H9 (cell line): ENCODE measurements at regions not wholly inside any gene's neighbourhood (a gene's known extent, or its start where the extent isn't known, plus 50 kb on each side); places are given as distances from the start of the nearest gene placed in this dataset.

Experiments used
- DNase-seq: peaks from one replicate; pipeline ENCODE4 v3.0.0-alpha.2; 2017
- H2AFZ ChIP-seq: one replicate; pipeline ENCODE4 v1.6.1; 2013; ENCODE audit warnings: mild to moderate bottlenecking, low read length, control low read depth, moderate library complexity
- H2AK5ac ChIP-seq: 2 replicates; pipeline ENCODE4 v1.6.1; 2013; ENCODE audit warnings: low read length, control low read depth, mixed read lengths; ENCODE audit not compliant: insufficient read length
- H2BK120ac ChIP-seq: one replicate; pipeline ENCODE4 v1.6.1; 2013; ENCODE audit warnings: low read depth, mild to moderate bottlenecking, low read length, control low read depth, inconsistent platforms; ENCODE audit not compliant: poor library complexity, severe bottlenecking
- H2BK12ac ChIP-seq: 2 replicates; pipeline ENCODE4 v1.6.1; 2013; ENCODE audit warnings: low read length, control low read depth, mixed read lengths, low read depth; ENCODE audit not compliant: insufficient read length
- H2BK15ac ChIP-seq: 2 replicates; pipeline ENCODE4 v1.6.1; 2013; ENCODE audit warnings: low read depth, low read length, control low read depth
- H2BK20ac ChIP-seq: one replicate; pipeline ENCODE4 v1.6.1; 2013; ENCODE audit warnings: low read depth, mild to moderate bottlenecking, low read length, control low read depth, inconsistent platforms; ENCODE audit not compliant: poor library complexity, severe bottlenecking
- H2BK5ac ChIP-seq: 2 replicates; pipeline ENCODE4 v1.6.1; 2013; ENCODE audit warnings: low read length, control low read depth, mixed read lengths; ENCODE audit not compliant: insufficient read length
- H3K14ac ChIP-seq: 2 replicates; pipeline ENCODE4 v1.6.1; 2013; ENCODE audit warnings: low read length, control low read depth; ENCODE audit not compliant: insufficient read depth
- H3K18ac ChIP-seq: 2 replicates; pipeline ENCODE4 v1.6.1; 2013; ENCODE audit warnings: low read depth, mild to moderate bottlenecking, mixed read lengths, low read length, control low read depth; ENCODE audit not compliant: insufficient read length
- H3K23ac ChIP-seq: 2 replicates; pipeline ENCODE4 v1.6.1; 2013; ENCODE audit warnings: low read length, control low read depth, mixed read lengths, low read depth; ENCODE audit not compliant: insufficient read length
- H3K23me2 ChIP-seq: 2 replicates; pipeline ENCODE4 v1.6.1; 2013; ENCODE audit warnings: low read depth, mild to moderate bottlenecking, mixed read lengths, low read length, control low read depth; ENCODE audit not compliant: insufficient read length, poor library complexity, severe bottlenecking
- H3K27ac ChIP-seq: 2 replicates; pipeline ENCODE4 v1.5.1; 2013; ENCODE audit warnings: low read length, control low read depth, mixed read lengths, low read depth; ENCODE audit not compliant: insufficient read length
- H3K27me3 ChIP-seq: 2 replicates; pipeline ENCODE4 v1.6.1; 2013; ENCODE audit warnings: low read length, control low read depth, inconsistent platforms; ENCODE audit not compliant: insufficient read depth
- H3K4ac ChIP-seq: 2 replicates; pipeline ENCODE4 v1.6.1; 2013; ENCODE audit warnings: low read depth, mild to moderate bottlenecking, control low read depth, inconsistent platforms, low read length, moderate library complexity
- H3K4me1 ChIP-seq: 2 replicates; pipeline ENCODE4 v1.6.1; 2013; ENCODE audit warnings: low read length, control low read depth, inconsistent platforms; ENCODE audit not compliant: insufficient read depth
- H3K4me2 ChIP-seq: 2 replicates; pipeline ENCODE4 v1.6.1; 2013; ENCODE audit warnings: low read length, control low read depth, mixed read lengths; ENCODE audit not compliant: insufficient read length, insufficient read depth
- H3K56ac ChIP-seq: 2 replicates; pipeline ENCODE4 v1.6.1; 2013; ENCODE audit warnings: low read depth, mild to moderate bottlenecking, mixed read lengths, low read length, control low read depth; ENCODE audit not compliant: insufficient read length
- H3K79me1 ChIP-seq: 2 replicates; pipeline ENCODE4 v1.6.1; 2013; ENCODE audit warnings: low read depth, mild to moderate bottlenecking, moderate library complexity, low read length, control low read depth, inconsistent platforms; ENCODE audit not compliant: insufficient read depth, poor library complexity, severe bottlenecking
- H3K79me2 ChIP-seq: 2 replicates; pipeline ENCODE4 v1.6.1; 2013; ENCODE audit warnings: low read length, control low read depth, inconsistent platforms; ENCODE audit not compliant: insufficient read depth
- H3K9ac ChIP-seq: 2 replicates; pipeline ENCODE4 v1.6.1; 2013; ENCODE audit warnings: low read length, control low read depth, mixed read lengths; ENCODE audit not compliant: insufficient read length; ENCODE audit errors: extremely low read depth
- H3K9me3 ChIP-seq: one replicate; pipeline ENCODE4 v1.6.1; 2013; ENCODE audit warnings: low read depth, low read length, inconsistent platforms; ENCODE audit not compliant: control insufficient read depth
- H3T11ph ChIP-seq: one replicate; pipeline ENCODE4 v1.6.1; 2013; ENCODE audit warnings: mild to moderate bottlenecking, low read length, control low read depth, inconsistent platforms
- H4K20me1 ChIP-seq: one replicate; pipeline ENCODE4 v1.6.1; 2013; ENCODE audit not compliant: control insufficient read depth, insufficient read length, insufficient read depth
- H4K5ac ChIP-seq: 2 replicates; pipeline ENCODE4 v1.6.1; 2013; ENCODE audit warnings: low read depth, mild to moderate bottlenecking, mixed read lengths, low read length, control low read depth; ENCODE audit not compliant: insufficient read length
- H4K8ac ChIP-seq: replicated peaks from 2 replicates; pipeline ENCODE4 v1.6.1; 2013; ENCODE audit warnings: low read length, control low read depth, mixed read lengths, low read depth; ENCODE audit not compliant: insufficient read length
- H4K91ac ChIP-seq: 2 replicates; pipeline ENCODE4 v1.6.1; 2013; ENCODE audit warnings: low read depth, mild to moderate bottlenecking, moderate library complexity, mixed read lengths, low read length, control low read depth; ENCODE audit not compliant: insufficient read length
- H3K27ac Mint-ChIP-seq, 3 experiments: 2 replicates in 2 of 3; 3 replicates in 1 of 3; pipeline ENCODE4 v1.8.0; 2020 to 2021; ENCODE audit warnings: mixed read lengths in 3 of 3, mild to moderate bottlenecking in 1 of 3, moderate library complexity in 1 of 3
- H3K27me3 Mint-ChIP-seq: 2 replicates; pipeline ENCODE4 v1.8.0; 2021; ENCODE audit warnings: low read depth, mild to moderate bottlenecking, moderate library complexity, mixed read lengths
- H3K36me3 Mint-ChIP-seq, 3 experiments: 2 replicates in 2 of 3; 3 replicates in 1 of 3; pipeline ENCODE4 v1.8.0; 2020 to 2021; ENCODE audit warnings: low read depth in 3 of 3, mixed read lengths in 3 of 3; ENCODE audit not compliant: insufficient read depth in 1 of 3
- H3K4me1 Mint-ChIP-seq, 2 experiments: 2 replicates each; pipeline ENCODE4 v1.8.0; 2020; ENCODE audit warnings: mixed read lengths in 2 of 2
- H3K4me3 Mint-ChIP-seq, 2 experiments: 2 replicates in 1 of 2; 3 replicates in 1 of 2; pipeline ENCODE4 v1.8.0; 2020 to 2021; ENCODE audit warnings: mild to moderate bottlenecking in 2 of 2, mixed read lengths in 2 of 2, moderate library complexity in 1 of 2
- H3K9me3 Mint-ChIP-seq, 2 experiments: 2 replicates in 1 of 2; 3 replicates in 1 of 2; pipeline ENCODE4 v1.8.0; 2020; ENCODE audit warnings: mild to moderate bottlenecking in 2 of 2, mixed read lengths in 2 of 2, moderate library complexity in 1 of 2
- CTCF ChIP-seq: fragments of 200-600 bp; sonication (generic); conservative IDR thresholded peaks from 3 replicates; pipeline ENCODE4 v1.8.0; 2021; ENCODE audit warnings: antibody characterized with exemption, mild to moderate bottlenecking
- WGBS: extraction: QIAGEN DNeasy Blood & Tissue Kit; methylation state at CpG from one replicate; pipeline ENCODE4 v1.1.7; 2013; ENCODE audit warnings: missing lambda C conversion rate, low lambda C conversion rate, mixed read lengths; ENCODE audit not compliant: insufficient read length; ENCODE audit errors: extremely low coverage; 5-methylcytosine and 5-hydroxymethylcytosine counted together

GRCh38 chr5:92163906-92164305, 780.8 kb upstream of the ARRDC3 start:
- Histone ChIP-seq H4K5ac (no peak overlapping the region), H2BK20ac (no peak overlapping the region), H2AK5ac (no peak overlapping the region), H3K4ac (no peak overlapping the region), H3K14ac (no peak overlapping the region), H3K4me1 (no peaks in the 10 kb centered on the region), H3K23me2 (no peaks in the 10 kb centered on the region), H3T11ph (no peak overlapping the region), H4K20me1 (no peaks in the 10 kb centered on the region), H2AFZ (no peak overlapping the region), H3K56ac (no peak overlapping the region), H2BK5ac (no peak overlapping the region), H2BK15ac (no peak overlapping the region), H3K9me3 (no peaks in the 10 kb centered on the region), H3K4me2 (no peak overlapping the region), H2BK120ac (no peak overlapping the region), H3K79me2 (no peaks in the 10 kb centered on the region), H3K27ac (no peak overlapping the region), H3K23ac (no peak overlapping the region), H3K79me1 (no peaks in the 10 kb centered on the region), H3K18ac (no peak overlapping the region), H3K9ac (no peak overlapping the region), H4K91ac (no peak overlapping the region), H2BK12ac (no peak overlapping the region), H4K8ac (no peak overlapping the region), H3K27me3 (no peaks in the 10 kb centered on the region)
- TF ChIP-seq CTCF = no peak
- WGBS = no CpG with 5 or more reads among the region's 2 CpGs
- Mint-ChIP-seq H3K4me3 (no peak overlapping the region), H3K27ac (no peak overlapping the region), H3K4me1 (peaks cover 2 to 4% of the 10 kb centered on the region in 2 experiments; a peak in 2 of 4 replicates), H3K36me3 (peaks cover 0 to 2% (median 0%) of the 10 kb centered on the region in 3 experiments; a peak in 2 of 7 replicates), H3K9me3 (peaks cover 0 to 4% of the 10 kb centered on the region in 2 experiments; a peak in 3 of 5 replicates), H3K27me3 (no peaks in the 10 kb centered on the region)
- DNase-seq = no peak
